MM.1S (cell line): ENCODE measurements at regions not wholly inside any gene's neighbourhood (a gene's known extent, or its start where the extent isn't known, plus 50 kb on each side); places are given as distances from the start of the nearest gene placed in this dataset.

Experiments used
- CTCF ChIP-seq: fragments of 300-600 bp; sonication (generic); IDR thresholded peaks from 2 replicates; pipeline ENCODE4 v1.5.1; 2016; ENCODE audit warnings: antibody characterized with exemption, low read length, mixed read lengths
- EZH2 ChIP-seq: fragments of 300-600 bp; sonication (generic); optimal IDR thresholded peaks from 2 replicates; pipeline ENCODE3; 2017; ENCODE audit warnings: low read depth, mild to moderate bottlenecking, antibody characterized with exemption, low read length, mixed read lengths
- EZH2phosphoT487 ChIP-seq: fragments of 300-600 bp; sonication (generic); IDR thresholded peaks from 2 replicates; pipeline ENCODE4 v1.6.1; 2018; ENCODE audit warnings: antibody characterized with exemption, low read length

- TF ChIP-seq CTCF, result no peak
- no peak for TF ChIP-seq EZH2
- no peak for TF ChIP-seq EZH2phosphoT487
Observed at GRCh38 chr2:215796140-215796855, 217.1 kb downstream of the MREG start.
